ENCODE measurements at regions not wholly inside any gene's neighbourhood (a gene's known extent, or its start where the extent isn't known, plus 50 kb on each side); places are given as distances from the start of the nearest gene placed in this dataset.

GRCh38 chr18:37717098-37717497, 151.5 kb upstream of the CELF4 start:
- TF ChIP-seq, protein P1, sequence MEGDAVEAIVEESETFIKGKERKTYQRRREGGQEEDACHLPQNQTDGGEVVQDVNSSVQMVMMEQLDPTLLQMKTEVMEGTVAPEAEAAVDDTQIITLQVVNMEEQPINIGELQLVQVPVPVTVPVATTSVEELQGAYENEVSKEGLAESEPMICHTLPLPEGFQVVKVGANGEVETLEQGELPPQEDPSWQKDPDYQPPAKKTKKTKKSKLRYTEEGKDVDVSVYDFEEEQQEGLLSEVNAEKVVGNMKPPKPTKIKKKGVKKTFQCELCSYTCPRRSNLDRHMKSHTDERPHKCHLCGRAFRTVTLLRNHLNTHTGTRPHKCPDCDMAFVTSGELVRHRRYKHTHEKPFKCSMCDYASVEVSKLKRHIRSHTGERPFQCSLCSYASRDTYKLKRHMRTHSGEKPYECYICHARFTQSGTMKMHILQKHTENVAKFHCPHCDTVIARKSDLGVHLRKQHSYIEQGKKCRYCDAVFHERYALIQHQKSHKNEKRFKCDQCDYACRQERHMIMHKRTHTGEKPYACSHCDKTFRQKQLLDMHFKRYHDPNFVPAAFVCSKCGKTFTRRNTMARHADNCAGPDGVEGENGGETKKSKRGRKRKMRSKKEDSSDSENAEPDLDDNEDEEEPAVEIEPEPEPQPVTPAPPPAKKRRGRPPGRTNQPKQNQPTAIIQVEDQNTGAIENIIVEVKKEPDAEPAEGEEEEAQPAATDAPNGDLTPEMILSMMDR (conservative IDR thresholded peaks at IDR 0.05 in 1 of 2, IDR thresholded peaks at IDR 0.05 in 1 of 2; ENCODE audit: extremely low read depth in 1 of 2, insufficient read depth in 1 of 2, low read depth in 1 of 2, low read length in 2 of 2) = no peak
- no peak for TF ChIP-seq EZH2 (IDR thresholded peaks at IDR 0.05; ENCODE audit: borderline replicate concordance, low read length)
